HK-2 (cell line): ENCODE measurements at regions not wholly inside any gene's neighbourhood (a gene's known extent, or its start where the extent isn't known, plus 50 kb on each side); places are given as distances from the start of the nearest gene placed in this dataset.

ENCODE experiments used
- DNase-seq: peaks from one replicate; pipeline ENCODE4 v3.0.0-alpha.2; 2018; ENCODE audit not compliant: unreplicated experiment

- no peak for DNase-seq
Measured at GRCh38 chr2:194002699-194003368, 1654.2 kb upstream of the SLC39A10 start.

- no peak for DNase-seq
Measured at GRCh38 chr2:193990868-193991267, 1666.2 kb upstream of the SLC39A10 start.

DNA sequence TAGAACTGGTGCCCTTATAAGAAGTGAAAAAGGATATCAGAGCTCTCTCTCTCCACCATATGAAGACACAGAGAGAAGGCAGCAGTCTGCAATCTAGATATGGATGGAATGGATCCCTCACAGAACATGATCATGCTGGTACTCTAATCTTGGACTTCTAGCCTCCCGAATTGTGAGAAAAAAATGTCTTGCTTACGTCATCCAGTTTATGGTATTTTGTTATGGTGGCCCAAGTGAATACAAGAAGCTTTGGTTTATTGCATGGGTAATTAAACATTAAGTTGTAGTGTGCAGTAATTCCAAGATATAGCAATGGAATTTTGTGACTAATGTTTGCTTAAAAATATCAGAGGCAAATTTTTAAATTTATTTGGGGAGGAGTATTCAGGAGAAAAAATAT, 1667.4 kb upstream of the SLC39A10 start:
- DNase-seq = no peak

GRCh38 chr2:193988784-193989183, 1668.2 kb upstream of the SLC39A10 start:
- DNase-seq = no peak

DNA sequence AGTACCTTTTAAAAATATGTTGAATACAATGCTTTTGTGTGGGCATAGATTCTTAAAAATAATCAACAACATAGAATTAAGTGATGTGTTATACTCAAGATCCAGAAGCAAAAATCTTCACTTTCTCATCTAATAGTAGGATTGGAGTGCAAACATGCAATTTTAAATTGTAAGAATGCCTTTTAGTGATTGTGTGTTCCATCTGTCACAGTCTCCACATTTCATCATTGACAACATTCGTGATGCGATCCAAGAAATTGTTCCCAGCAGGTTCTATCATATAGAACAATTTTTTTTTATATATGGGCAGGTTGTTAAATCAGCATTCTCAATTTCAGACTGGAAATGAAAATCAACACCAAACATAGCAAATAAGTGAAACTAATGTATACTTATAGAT, 1671.8 kb upstream of the SLC39A10 start:
- no peak for DNase-seq

DNA sequence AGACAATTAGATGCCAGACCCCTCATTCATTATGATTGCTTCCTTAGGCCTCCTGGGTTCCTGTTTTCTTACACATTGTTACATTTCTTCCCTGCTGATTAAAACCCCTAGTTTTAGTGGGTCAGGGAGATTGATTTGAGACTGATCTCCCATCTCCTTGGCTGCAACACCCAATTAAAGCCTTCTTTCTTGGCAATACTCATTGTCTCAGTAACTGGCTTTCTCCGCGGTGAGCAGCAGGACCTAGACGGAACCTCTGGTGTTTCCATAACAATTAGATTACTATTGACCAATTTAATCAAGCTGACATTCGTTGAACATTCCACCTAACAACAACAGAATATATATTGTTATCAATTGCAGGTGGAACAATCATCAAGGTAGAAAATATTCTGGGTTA, 1676.4 kb upstream of the SLC39A10 start:
- no peak for DNase-seq

GRCh38 chr2:193973781-193974180, 1683.2 kb upstream of the SLC39A10 start:
- DNase-seq = no peak

DNA sequence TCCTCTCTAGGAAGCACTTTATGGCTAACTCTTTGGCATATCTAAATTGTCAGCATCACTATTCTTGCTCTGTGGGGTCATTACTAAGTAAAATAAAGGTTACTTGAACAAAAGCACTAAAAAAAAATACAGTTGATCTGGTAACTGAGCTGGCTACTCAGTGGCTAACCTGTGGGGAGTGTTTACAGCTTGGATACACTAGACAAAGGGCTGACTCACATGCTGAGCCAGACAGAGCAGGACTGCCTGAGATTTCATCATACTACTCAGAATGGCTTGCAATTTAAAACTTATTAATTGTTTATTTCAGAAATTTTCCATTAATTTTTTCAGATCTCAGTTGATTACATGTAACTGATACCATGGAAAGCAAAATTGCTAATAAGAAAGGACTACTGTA, 1690.4 kb upstream of the SLC39A10 start:
- DNase-seq = peak; percentile 38

- DNase-seq = no peak
Measured at GRCh38 chr2:193965263-193965662, 1691.8 kb upstream of the SLC39A10 start.

- DNase-seq = no peak
Measured at GRCh38 chr2:193963472-193964119, 1693.4 kb upstream of the SLC39A10 start.

DNA sequence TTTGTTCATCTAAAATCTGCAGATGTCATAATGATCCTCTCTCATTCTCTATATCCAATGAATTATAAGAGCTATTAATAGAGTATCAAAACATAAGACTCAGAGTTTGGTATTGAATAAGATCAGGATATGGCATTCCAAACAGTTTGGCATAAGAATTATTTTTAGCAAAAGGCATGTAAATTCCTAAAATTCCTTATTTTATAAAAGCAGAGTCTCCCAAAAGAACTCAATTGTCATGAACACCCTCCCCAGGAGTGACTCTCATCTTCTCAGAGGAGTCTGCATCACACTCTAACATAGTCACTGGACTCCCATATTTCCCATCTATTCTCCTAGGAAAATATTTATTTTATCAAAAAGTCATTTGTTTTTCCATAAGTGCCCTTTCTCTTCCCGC, 1710.2 kb upstream of the SLC39A10 start:
- DNase-seq = no peak

DNA sequence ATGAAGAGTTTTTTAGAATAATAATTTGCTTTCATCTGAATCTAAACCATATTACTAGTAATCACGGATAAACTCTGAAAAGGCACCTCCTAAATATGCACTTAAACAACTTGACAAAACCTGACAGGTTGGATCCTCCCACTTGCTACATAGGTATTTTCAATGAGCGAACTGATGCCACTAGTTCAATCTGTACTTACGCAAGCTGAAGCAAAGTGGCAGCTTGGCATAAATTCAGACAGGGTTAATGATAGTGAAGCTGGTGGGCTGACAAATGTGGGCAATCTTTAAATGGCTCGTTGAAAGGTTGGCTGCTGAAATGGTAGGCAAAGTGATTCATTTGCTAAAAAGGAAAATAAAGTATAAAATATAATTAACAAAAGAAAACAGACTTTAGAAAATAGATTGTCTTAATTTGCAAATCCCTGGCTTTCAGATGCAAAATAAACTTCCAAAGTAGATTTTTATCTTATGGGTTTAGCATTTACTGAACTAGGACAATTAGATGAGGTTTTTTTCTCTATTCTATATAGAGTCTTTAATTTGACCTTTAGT, 1713.5 kb upstream of the SLC39A10 start:
- DNase-seq = no peak

DNA sequence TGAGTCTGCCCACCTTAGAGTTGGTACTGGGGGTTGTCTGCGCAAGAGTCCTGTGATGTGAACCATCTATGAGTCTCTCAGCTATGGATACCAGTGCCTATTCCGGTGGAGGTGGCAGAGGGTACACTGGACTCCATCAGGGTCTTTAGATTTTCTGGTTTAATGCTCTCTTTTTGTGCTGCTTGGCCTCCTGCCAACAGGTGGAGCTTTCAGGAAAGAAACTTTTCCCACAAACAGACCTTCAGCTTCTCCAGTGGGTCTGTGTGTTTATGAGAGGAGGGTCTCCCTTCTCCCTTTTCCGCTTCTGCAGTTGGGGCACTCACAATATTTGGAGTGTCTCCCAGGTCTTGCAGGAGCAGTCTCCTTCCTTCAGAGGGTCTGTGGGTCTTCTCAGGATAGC, 1721.9 kb upstream of the SLC39A10 start:
- no peak for DNase-seq

DNA sequence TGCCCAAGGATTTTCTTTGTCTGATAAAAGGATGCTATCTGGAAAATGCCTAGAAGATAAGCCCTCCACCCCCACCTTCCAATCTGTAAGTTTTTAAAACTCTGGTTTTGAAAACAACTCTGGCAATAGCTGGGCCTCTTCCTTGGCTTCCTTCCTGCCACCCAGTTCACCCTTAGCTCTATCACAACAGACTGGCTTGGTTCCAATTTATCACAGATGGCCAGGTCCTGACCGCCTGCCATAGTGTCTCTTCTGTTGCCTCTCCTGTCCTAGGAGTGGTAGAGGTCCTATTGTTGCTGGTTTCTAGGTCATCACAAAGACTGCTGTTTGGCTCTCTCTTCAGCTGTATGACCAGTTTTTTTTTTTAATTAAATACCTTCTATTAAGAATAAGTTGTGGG, 1727.9 kb upstream of the SLC39A10 start:
- DNase-seq = no peak

GRCh38 chr2:193907561-193907960, 1712.8 kb upstream of the TMEFF2 start:
- DNase-seq = no peak

- no peak for DNase-seq
Measured at GRCh38 chr2:193900292-193900691, 1705.6 kb upstream of the TMEFF2 start.

DNA sequence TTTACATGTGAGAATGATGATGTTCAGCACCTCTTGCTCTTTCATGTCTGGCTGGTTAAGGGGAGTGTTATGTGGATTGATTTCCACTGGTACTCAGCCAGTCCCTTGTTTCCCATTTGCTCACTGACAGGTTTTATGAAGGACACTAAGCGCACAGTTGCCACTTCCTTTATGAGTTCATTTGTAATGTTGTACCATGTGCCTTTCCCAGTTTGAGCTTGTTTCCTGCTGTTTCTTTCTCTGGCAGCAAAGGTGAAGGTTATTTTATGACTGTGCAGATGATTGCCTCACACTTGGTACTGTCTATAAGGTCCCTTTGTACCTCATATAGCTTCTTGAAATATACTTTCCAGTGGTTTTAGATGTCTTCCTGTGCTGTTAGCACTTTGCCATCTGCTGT, 1700.5 kb upstream of the TMEFF2 start:
- DNase-seq = no peak

DNA sequence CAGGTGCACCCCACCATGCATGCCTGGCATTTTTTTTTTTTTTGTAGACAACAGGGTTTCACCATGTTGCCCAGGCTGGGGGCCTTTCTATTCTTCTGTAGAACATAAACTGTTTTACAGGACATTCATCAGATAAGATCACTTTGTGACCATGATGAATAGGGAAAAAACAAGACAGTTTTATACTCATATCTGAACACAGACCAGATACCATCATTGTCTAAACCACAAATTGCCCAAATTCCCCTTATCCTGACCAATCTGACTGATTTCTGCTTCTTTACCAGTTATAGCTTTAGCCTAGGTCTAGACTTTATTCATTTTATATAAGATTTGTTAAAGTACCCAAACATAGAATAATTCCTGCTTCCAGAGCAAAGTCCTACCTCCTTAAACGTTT, 1699.3 kb upstream of the TMEFF2 start:
- no peak for DNase-seq

DNA sequence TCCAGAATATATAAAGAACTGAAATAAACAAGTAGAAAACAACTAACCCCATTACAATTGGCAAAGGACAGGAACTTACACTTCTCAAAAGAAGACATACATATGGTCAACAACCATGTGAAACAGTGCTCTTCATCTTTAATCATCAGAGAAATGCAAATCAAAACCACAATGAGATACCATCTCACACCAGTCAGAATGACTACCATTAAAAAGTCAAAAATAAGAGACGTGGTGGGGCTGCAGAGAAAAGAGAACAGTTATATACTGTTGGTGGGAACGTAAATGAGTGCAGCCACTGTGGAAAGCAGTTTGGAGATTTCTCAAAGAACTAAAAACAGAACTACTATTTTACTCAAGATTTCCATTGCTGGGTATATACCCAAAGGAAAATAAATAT, 1696.3 kb upstream of the TMEFF2 start:
- no peak for DNase-seq

GRCh38 chr2:193885419-193885818, 1690.7 kb upstream of the TMEFF2 start:
- DNase-seq = no peak

- DNase-seq = no peak
Measured at GRCh38 chr2:193883820-193884219, 1689.1 kb upstream of the TMEFF2 start.

- DNase-seq = no peak
Measured at GRCh38 chr2:193876980-193877379, 1682.2 kb upstream of the TMEFF2 start.

- no peak for DNase-seq
Measured at GRCh38 chr2:193869564-193869963, 1674.8 kb upstream of the TMEFF2 start.

GRCh38 chr2:193868833-193869232, 1674.1 kb upstream of the TMEFF2 start:
- DNase-seq = peak; percentile 31
